ENCODE measurements at regions not wholly inside any gene's neighbourhood (a gene's known extent, or its start where the extent isn't known, plus 50 kb on each side); places are given as distances from the start of the nearest gene placed in this dataset.

GRCh38 chr6:77034161-77034560 is 429.1 kb downstream of the HTR1B start:
- TF ChIP-seq POLR2A (IDR thresholded peaks at IDR 0.05; ENCODE audit: low read depth, low read length) = no peak
- no peak for TF ChIP-seq TAF1 (IDR thresholded peaks at IDR 0.05; ENCODE audit: borderline replicate concordance, low read depth, low read length)
